ENCODE measurements at regions not wholly inside any gene's neighbourhood (a gene's known extent, or its start where the extent isn't known, plus 50 kb on each side); places are given as distances from the start of the nearest gene placed in this dataset.

- TF ChIP-seq POLR2A (IDR thresholded peaks at IDR 0.05), result no peak
- no peak for TF ChIP-seq CTCF (IDR thresholded peaks at IDR 0.05)
Measured at GRCh38 chr9:135192686-135193085, 105.2 kb downstream of the OLFM1 start.
